ENCODE measurements at regions not wholly inside any gene's neighbourhood (a gene's known extent, or its start where the extent isn't known, plus 50 kb on each side); places are given as distances from the start of the nearest gene placed in this dataset.
"Not testable (repeated sequence)": the region's sequence is repeated elsewhere in the genome, so short reads cannot be mapped to it uniquely, and the experiment has no call there.

- no peak overlapping the region for H3K4me3 ChIP-seq (ENCODE audit: low read length)
- H3K36me3 ChIP-seq (ENCODE audit: control insufficient read depth, insufficient read depth, low read length) = no peaks in the 10 kb centered on the region
- no peaks in the 10 kb centered on the region for H3K27me3 ChIP-seq (ENCODE audit: control insufficient read depth, insufficient read depth, low read length)
- no peaks in the 10 kb centered on the region for H3K4me1 ChIP-seq (ENCODE audit: control insufficient read depth, insufficient read depth, low read length)
- no peaks in the 10 kb centered on the region for H3K9me3 ChIP-seq (ENCODE audit: control insufficient read depth, low read length)
- no peak overlapping the region for H3K9ac ChIP-seq (ENCODE audit: low read length)
These were observed 266.7 kb upstream of the ATP10A start for GRCh38 chr15:26129852-26130251.

GRCh38 chr15:26128611-26129140, 265.5 kb upstream of the ATP10A start:
- Histone ChIP-seq H3K9me3 (ENCODE audit: control insufficient read depth, low read length) (no peaks in the 10 kb centered on the region), H3K4me3 (ENCODE audit: low read length) (no peak overlapping the region), H3K27me3 (ENCODE audit: control insufficient read depth, insufficient read depth, low read length) (no peaks in the 10 kb centered on the region), H3K4me1 (ENCODE audit: control insufficient read depth, insufficient read depth, low read length) (no peaks in the 10 kb centered on the region), H3K9ac (ENCODE audit: low read length) (no peak overlapping the region), H3K36me3 (ENCODE audit: control insufficient read depth, insufficient read depth, low read length) (no peaks in the 10 kb centered on the region)

DNA sequence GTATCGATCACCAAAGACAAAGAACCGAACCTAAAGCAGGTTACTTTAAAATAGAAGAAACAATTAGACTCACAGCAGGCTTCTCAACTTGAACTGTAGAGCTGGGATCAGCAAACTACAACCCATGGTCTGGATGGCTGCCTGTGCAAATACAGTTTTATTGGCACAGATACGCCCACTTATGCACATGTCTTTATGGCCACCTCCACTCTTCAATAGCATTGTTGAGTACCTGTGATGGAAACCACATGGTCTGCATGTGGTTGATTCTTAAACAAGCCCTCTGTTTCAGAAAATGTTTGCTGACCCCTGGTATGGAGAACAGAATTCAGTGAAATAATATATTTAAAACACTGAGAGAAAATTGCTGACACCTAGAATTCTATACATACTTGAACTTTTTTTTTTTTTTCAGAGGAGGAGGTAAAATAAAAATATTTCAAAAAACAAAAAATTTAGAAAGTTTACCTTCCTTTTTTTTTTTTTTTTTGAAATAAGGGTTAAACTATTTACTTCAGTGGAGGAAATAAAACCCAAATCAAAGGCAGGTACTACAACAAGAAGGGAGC, 263.8 kb upstream of the ATP10A start:
- Histone ChIP-seq H3K9me3 (ENCODE audit: control insufficient read depth, low read length) (no peaks in the 10 kb centered on the region), H3K36me3 (ENCODE audit: control insufficient read depth, insufficient read depth, low read length) (no peaks in the 10 kb centered on the region), H3K4me3 (ENCODE audit: low read length) (no peak overlapping the region), H3K4me1 (ENCODE audit: control insufficient read depth, insufficient read depth, low read length) (no peaks in the 10 kb centered on the region), H3K27me3 (ENCODE audit: control insufficient read depth, insufficient read depth, low read length) (no peaks in the 10 kb centered on the region), H3K9ac (ENCODE audit: low read length) (no peak overlapping the region)

DNA sequence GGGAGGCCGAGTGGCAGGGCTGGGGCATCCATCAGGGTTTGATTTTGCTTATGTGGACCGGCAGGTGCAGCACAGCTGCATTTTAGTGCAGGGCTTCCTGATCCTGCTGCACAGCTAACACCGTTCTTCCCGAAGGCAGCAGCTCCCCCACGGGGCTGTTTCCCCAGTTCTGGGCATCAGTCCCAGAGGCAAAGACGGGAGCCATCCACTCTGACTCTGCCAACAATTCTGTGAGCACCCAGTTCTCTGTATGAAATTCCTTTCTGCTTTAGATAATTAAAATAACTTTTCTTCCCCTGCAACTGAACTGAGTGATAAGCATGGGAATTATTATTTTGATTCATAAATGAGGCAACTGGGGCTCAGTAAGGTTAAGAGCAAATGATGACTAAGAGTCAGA, 262.9 kb upstream of the ATP10A start:
- Histone ChIP-seq H3K9ac (ENCODE audit: low read length) (no peak overlapping the region), H3K27me3 (ENCODE audit: control insufficient read depth, insufficient read depth, low read length) (no peaks in the 10 kb centered on the region), H3K4me1 (ENCODE audit: control insufficient read depth, insufficient read depth, low read length) (no peaks in the 10 kb centered on the region), H3K9me3 (ENCODE audit: control insufficient read depth, low read length) (no peaks in the 10 kb centered on the region), H3K4me3 (ENCODE audit: low read length) (no peak overlapping the region), H3K36me3 (ENCODE audit: control insufficient read depth, insufficient read depth, low read length) (no peaks in the 10 kb centered on the region)

DNA sequence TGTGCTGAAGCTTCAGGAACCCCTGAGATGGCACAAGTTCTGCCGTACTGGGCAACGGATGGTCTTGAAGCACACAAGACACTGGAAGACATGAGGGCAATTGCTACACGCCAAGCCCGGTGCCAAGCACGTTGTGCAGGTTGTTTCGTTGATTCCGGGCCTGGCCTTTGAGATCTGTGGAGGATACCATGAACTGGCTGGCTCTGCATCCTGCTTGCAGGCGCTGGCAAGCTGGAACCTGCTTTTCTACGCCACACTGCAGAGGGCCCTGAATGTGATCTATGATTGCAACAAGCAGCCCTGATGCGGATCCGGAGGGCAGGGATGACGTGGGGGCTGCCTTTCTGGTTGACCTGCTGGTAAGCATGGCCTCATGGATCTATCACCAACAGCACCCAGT, 262.5 kb upstream of the ATP10A start:
- Histone ChIP-seq H3K9me3 (ENCODE audit: control insufficient read depth, low read length) (no peaks in the 10 kb centered on the region), H3K27me3 (ENCODE audit: control insufficient read depth, insufficient read depth, low read length) (no peaks in the 10 kb centered on the region), H3K36me3 (ENCODE audit: control insufficient read depth, insufficient read depth, low read length) (no peaks in the 10 kb centered on the region), H3K9ac (ENCODE audit: low read length) (no peak overlapping the region), H3K4me3 (ENCODE audit: low read length) (no peak overlapping the region), H3K4me1 (ENCODE audit: control insufficient read depth, insufficient read depth, low read length) (no peaks in the 10 kb centered on the region)

- Histone ChIP-seq H3K36me3 (ENCODE audit: control insufficient read depth, insufficient read depth, low read length) (no peaks in the 10 kb centered on the region), H3K4me1 (ENCODE audit: control insufficient read depth, insufficient read depth, low read length) (no peaks in the 10 kb centered on the region), H3K27me3 (ENCODE audit: control insufficient read depth, insufficient read depth, low read length) (no peaks in the 10 kb centered on the region), H3K4me3 (ENCODE audit: low read length) (no peak overlapping the region), H3K9ac (ENCODE audit: low read length) (no peak overlapping the region), H3K9me3 (ENCODE audit: control insufficient read depth, low read length) (no peaks in the 10 kb centered on the region)
These were observed 256.2 kb upstream of the ATP10A start for GRCh38 chr15:26119322-26119721.

DNA sequence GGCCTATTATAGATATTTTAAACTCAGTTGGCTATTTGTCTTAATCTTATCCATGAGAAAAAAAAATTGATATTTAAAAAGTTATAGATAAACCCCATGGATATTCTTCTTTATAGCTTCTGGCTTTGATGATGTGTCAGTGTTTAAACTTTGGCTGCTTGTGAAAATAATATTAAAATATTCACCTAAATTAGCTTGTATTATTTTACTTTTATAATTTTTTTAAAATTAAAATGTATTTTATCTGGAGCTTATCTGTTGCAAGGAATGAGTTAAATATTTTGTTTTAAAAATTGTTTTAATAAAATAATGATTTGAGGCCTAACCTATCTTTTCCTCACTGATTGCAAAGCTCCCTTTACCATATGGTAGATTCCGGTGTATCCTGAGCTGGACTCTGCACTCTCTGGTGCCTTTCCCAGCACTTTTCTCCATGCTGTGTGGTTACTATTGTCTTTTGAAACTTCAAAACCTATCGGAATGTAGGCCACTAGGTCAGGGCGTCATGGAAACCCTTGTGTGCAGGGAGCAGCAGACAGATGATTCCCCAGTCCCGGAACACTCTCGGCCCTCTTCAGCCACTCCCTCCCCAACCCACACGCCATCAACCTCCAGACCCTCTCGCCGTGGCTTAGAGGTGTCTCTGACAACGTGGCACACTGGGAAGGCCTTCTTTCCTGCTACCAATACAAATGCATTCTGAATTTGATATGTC, 252.3 kb upstream of the ATP10A start:
- Histone ChIP-seq H3K9ac (ENCODE audit: low read length) (no peak overlapping the region), H3K4me1 (ENCODE audit: control insufficient read depth, insufficient read depth, low read length) (no peaks in the 10 kb centered on the region), H3K9me3 (ENCODE audit: control insufficient read depth, low read length) (no peaks in the 10 kb centered on the region), H3K36me3 (ENCODE audit: control insufficient read depth, insufficient read depth, low read length) (no peaks in the 10 kb centered on the region), H3K4me3 (ENCODE audit: low read length) (no peak overlapping the region), H3K27me3 (ENCODE audit: control insufficient read depth, insufficient read depth, low read length) (no peaks in the 10 kb centered on the region)

- H3K9ac ChIP-seq (ENCODE audit: low read length); H3K36me3 ChIP-seq (ENCODE audit: control insufficient read depth, insufficient read depth, low read length); H3K9me3 ChIP-seq (ENCODE audit: control insufficient read depth, low read length); H3K4me1 ChIP-seq (ENCODE audit: control insufficient read depth, insufficient read depth, low read length); H3K4me3 ChIP-seq (ENCODE audit: low read length); H3K27me3 ChIP-seq (ENCODE audit: control insufficient read depth, insufficient read depth, low read length): not testable (repeated sequence)
These were observed 251.0 kb upstream of the ATP10A start for GRCh38 chr15:26114128-26114527.

DNA sequence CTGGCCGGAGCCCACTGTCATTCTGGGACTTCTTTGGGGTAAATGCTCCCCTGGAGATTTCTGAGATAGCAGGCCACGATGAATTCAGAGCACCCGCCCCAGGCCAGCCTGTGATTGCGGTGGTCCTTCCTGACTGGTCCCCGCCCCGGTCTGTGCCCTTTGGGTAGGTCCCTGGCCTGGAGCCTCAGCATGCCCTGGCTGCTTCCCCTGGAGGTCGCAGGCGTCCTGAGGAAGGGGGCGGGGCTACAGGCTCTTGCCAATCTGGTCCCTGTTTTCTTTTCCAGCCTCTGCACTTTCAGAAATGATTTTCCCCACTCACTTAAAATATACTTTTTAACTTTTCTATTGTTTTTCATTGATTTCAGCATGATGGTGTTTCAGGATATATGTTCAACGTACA, 250.2 kb upstream of the ATP10A start:
- Histone ChIP-seq H3K36me3 (ENCODE audit: control insufficient read depth, insufficient read depth, low read length) (no peaks in the 10 kb centered on the region), H3K9ac (ENCODE audit: low read length) (no peak overlapping the region), H3K27me3 (ENCODE audit: control insufficient read depth, insufficient read depth, low read length) (no peaks in the 10 kb centered on the region)

GRCh38 chr15:26109203-26109602, 246.1 kb upstream of the ATP10A start:
- Histone ChIP-seq H3K4me3 (ENCODE audit: low read length) (no peak overlapping the region), H3K36me3 (ENCODE audit: control insufficient read depth, insufficient read depth, low read length) (no peaks in the 10 kb centered on the region), H3K27me3 (ENCODE audit: control insufficient read depth, insufficient read depth, low read length) (no peaks in the 10 kb centered on the region), H3K9me3 (ENCODE audit: control insufficient read depth, low read length) (no peaks in the 10 kb centered on the region), H3K4me1 (ENCODE audit: control insufficient read depth, insufficient read depth, low read length) (no peaks in the 10 kb centered on the region), H3K9ac (ENCODE audit: low read length) (no peak overlapping the region)

More for the DNA sequence above, 250.2 kb upstream of the ATP10A start:
- no peak overlapping the region for H3K4me3 ChIP-seq (ENCODE audit: low read length)
- H3K9me3 ChIP-seq (ENCODE audit: control insufficient read depth, low read length) = no peaks in the 10 kb centered on the region
- no peaks in the 10 kb centered on the region for H3K4me1 ChIP-seq (ENCODE audit: control insufficient read depth, insufficient read depth, low read length)

- H3K9me3 ChIP-seq (ENCODE audit: control insufficient read depth, low read length) = no peaks in the 10 kb centered on the region
- H3K4me3 ChIP-seq (ENCODE audit: low read length) = no peak overlapping the region
- no peaks in the 10 kb centered on the region for H3K4me1 ChIP-seq (ENCODE audit: control insufficient read depth, insufficient read depth, low read length)
- H3K27me3 ChIP-seq (ENCODE audit: control insufficient read depth, insufficient read depth, low read length) = no peaks in the 10 kb centered on the region
- H3K9ac ChIP-seq (ENCODE audit: low read length) = no peak overlapping the region
- H3K36me3 ChIP-seq (ENCODE audit: control insufficient read depth, insufficient read depth, low read length) = no peaks in the 10 kb centered on the region
These were observed 243.4 kb upstream of the ATP10A start for GRCh38 chr15:26106556-26106955.

- H3K36me3 ChIP-seq (ENCODE audit: control insufficient read depth, insufficient read depth, low read length) = no peaks in the 10 kb centered on the region
- no peak overlapping the region for H3K9ac ChIP-seq (ENCODE audit: low read length)
- H3K4me3 ChIP-seq (ENCODE audit: low read length) = no peak overlapping the region
- H3K9me3 ChIP-seq (ENCODE audit: control insufficient read depth, low read length) = no peaks in the 10 kb centered on the region
- H3K4me1 ChIP-seq (ENCODE audit: control insufficient read depth, insufficient read depth, low read length) = no peaks in the 10 kb centered on the region
- H3K27me3 ChIP-seq (ENCODE audit: control insufficient read depth, insufficient read depth, low read length) = no peaks in the 10 kb centered on the region
These were observed 239.9 kb upstream of the ATP10A start for GRCh38 chr15:26103002-26103404.
